GM23338 (cell line): ENCODE measurements at regions not wholly inside any gene's neighbourhood (a gene's known extent, or its start where the extent isn't known, plus 50 kb on each side); places are given as distances from the start of the nearest gene placed in this dataset.

Experiments used
- ATAC-seq: fragments of 200-7000 bp; cut with Tn5 transposase; 3 replicates; pipeline ENCODE4 v1.9.1; 2020
- DNase-seq: peaks from one replicate; pipeline ENCODE4 v3.0.0-alpha.2; 2015; ENCODE audit warnings: low spot score
- H2AFZ ChIP-seq: fragments of 200-600 bp; sonication (generic); 2 replicates; pipeline ENCODE4 v1.8.0; 2016; ENCODE audit warnings: antibody characterized with exemption, mild to moderate bottlenecking, moderate library complexity
- H3F3A ChIP-seq: fragments of 200-600 bp; sonication (generic); replicated peaks from 2 replicates; pipeline ENCODE4 v1.8.0; 2017; ENCODE audit warnings: antibody characterized with exemption, mixed run types, low read depth
- H3K27ac ChIP-seq: fragments of 200-600 bp; sonication (generic); 2 replicates; pipeline ENCODE4 v1.6.1; 2016; ENCODE audit warnings: low read depth
- H3K27me3 ChIP-seq: fragments of 200-600 bp; sonication (generic); 2 replicates; pipeline ENCODE4 v1.8.0; 2016; ENCODE audit warnings: mild to moderate bottlenecking, mixed run types, moderate library complexity; ENCODE audit not compliant: insufficient read depth
- H3K36me3 ChIP-seq: fragments of 200-600 bp; sonication (generic); 2 replicates; pipeline ENCODE4 v1.8.0; 2016; ENCODE audit warnings: mild to moderate bottlenecking; ENCODE audit not compliant: insufficient read depth
- H3K4me1 ChIP-seq: fragments of 200-600 bp; sonication (generic); 2 replicates; pipeline ENCODE4 v1.8.0; 2016; ENCODE audit warnings: mild to moderate bottlenecking, moderate library complexity; ENCODE audit not compliant: insufficient read depth
- H3K4me2 ChIP-seq: fragments of 200-600 bp; sonication (generic); 2 replicates; pipeline ENCODE4 v1.7.1; 2017; ENCODE audit warnings: mixed run types
- H3K4me3 ChIP-seq: fragments of 200-600 bp; sonication (generic); 2 replicates; pipeline ENCODE4 v1.6.1; 2016; ENCODE audit warnings: mixed run types
- H3K79me2 ChIP-seq: fragments of 200-600 bp; sonication (generic); replicated peaks from 2 replicates; pipeline ENCODE4 v1.8.0; 2017; ENCODE audit warnings: mild to moderate bottlenecking; ENCODE audit not compliant: insufficient read depth
- H3K9me2 ChIP-seq: fragments of 200-600 bp; sonication (generic); 2 replicates; pipeline ENCODE4 v1.8.0; 2017; ENCODE audit not compliant: insufficient read depth
- H4K20me1 ChIP-seq: fragments of 200-600 bp; sonication (generic); replicated peaks from 2 replicates; pipeline ENCODE4 v1.8.0; 2017; ENCODE audit warnings: mild to moderate bottlenecking; ENCODE audit not compliant: insufficient read depth
- H3K27ac Mint-ChIP-seq: 2 replicates; pipeline ENCODE4 v1.8.0; 2020; ENCODE audit warnings: inconsistent platforms, mild to moderate bottlenecking, moderate library complexity, mixed read lengths
- H3K27me3 Mint-ChIP-seq: 3 replicates; pipeline ENCODE4 v1.8.0; 2022; ENCODE audit warnings: low read depth, mild to moderate bottlenecking, moderate library complexity, mixed read lengths, inconsistent platforms; ENCODE audit not compliant: insufficient read depth, poor library complexity
- H3K36me3 Mint-ChIP-seq: 3 replicates; pipeline ENCODE4 v1.8.0; 2021; ENCODE audit warnings: low read depth, mild to moderate bottlenecking, inconsistent platforms, moderate library complexity, mixed read lengths
- H3K4me1 Mint-ChIP-seq: 3 replicates; pipeline ENCODE4 v1.8.0; 2020; ENCODE audit warnings: mild to moderate bottlenecking, inconsistent platforms, mixed read lengths
- H3K4me3 Mint-ChIP-seq: 3 replicates; pipeline ENCODE4 v1.8.0; 2021; ENCODE audit warnings: moderate library complexity, mild to moderate bottlenecking, inconsistent platforms, mixed read lengths
- H3K9me3 Mint-ChIP-seq: 3 replicates; pipeline ENCODE4 v1.8.0; 2020; ENCODE audit warnings: moderate library complexity, mild to moderate bottlenecking, inconsistent platforms, mixed read lengths
- CREB1 ChIP-seq: fragments of 250-450 bp; sonication (Bioruptor Pico); IDR thresholded peaks from 2 replicates; pipeline ENCODE4 v1.5.0; 2020; ENCODE audit warnings: low read depth, mild to moderate bottlenecking, moderate library complexity
- CTCF ChIP-seq, 2 experiments: fragments of 200-600 bp in 1 of 2; sonication (generic) in 1 of 2; conservative IDR thresholded peaks; 2 replicates each; pipeline versions ENCODE4 v1.5.1 to v1.6.1; 2016 to 2017; ENCODE audit warnings: antibody characterized with exemption in 2 of 2, low read depth in 2 of 2, mild to moderate bottlenecking in 2 of 2, moderate library complexity in 1 of 2
- EZH2 ChIP-seq: fragments of 200-600 bp; sonication (generic); IDR thresholded peaks from one replicate; pipeline ENCODE4 v1.8.0; 2017; ENCODE audit warnings: antibody characterized with exemption, mild to moderate bottlenecking, low read depth; ENCODE audit not compliant: unreplicated experiment
- EZH2phosphoT487 ChIP-seq: fragments of 200-600 bp; sonication (generic); IDR thresholded peaks from one replicate; pipeline ENCODE4 v1.8.1; 2018; ENCODE audit warnings: antibody characterized with exemption; ENCODE audit not compliant: unreplicated experiment
- JUNB ChIP-seq: IDR thresholded peaks from one replicate; pipeline ENCODE4 v1.6.1; 2016; ENCODE audit warnings: antibody characterized with exemption; ENCODE audit not compliant: unreplicated experiment
- NANOG ChIP-seq: IDR thresholded peaks from 2 replicates; pipeline ENCODE4 v1.6.1; 2016; ENCODE audit warnings: antibody characterized with exemption, borderline replicate concordance
- POLR2AphosphoS5 ChIP-seq: IDR thresholded peaks from 2 replicates; pipeline ENCODE4 v1.6.1; 2016; ENCODE audit warnings: antibody characterized with exemption, low read depth
- REST ChIP-seq: IDR thresholded peaks from one replicate; pipeline ENCODE4 v1.6.1; 2018; ENCODE audit warnings: antibody characterized with exemption; ENCODE audit not compliant: unreplicated experiment
- STAT1 ChIP-seq: IDR thresholded peaks from one replicate; pipeline ENCODE4 v1.6.1; 2016; ENCODE audit warnings: antibody characterized with exemption; ENCODE audit not compliant: unreplicated experiment
- ZNF114 ChIP-seq: fragments of 250-450 bp; sonication (Bioruptor Pico); IDR thresholded peaks from 2 replicates; pipeline ENCODE4 v1.5.0; 2020; ENCODE audit warnings: mild to moderate bottlenecking, moderate library complexity
- ZNF331 ChIP-seq: fragments of 250-450 bp; sonication (Bioruptor Pico); IDR thresholded peaks from 2 replicates; pipeline ENCODE4 v1.5.0; 2020; ENCODE audit warnings: low read depth, mild to moderate bottlenecking, moderate library complexity
- TF ChIP-seq, protein P1 (sequence below): fragments of 250-450 bp; sonication (Bioruptor Pico); IDR thresholded peaks from 2 replicates; pipeline ENCODE4 v1.5.0; 2020; ENCODE audit warnings: mild to moderate bottlenecking, moderate library complexity
- TF ChIP-seq, protein P2 (sequence below): IDR thresholded peaks from 2 replicates; pipeline ENCODE4 v1.6.1; 2016; ENCODE audit warnings: antibody characterized with exemption

- Mint-ChIP-seq H3K36me3 (peaks cover 10% of the 10 kb centered on the region), H3K27ac (no peak overlapping the region), H3K4me1 (no peaks in the 10 kb centered on the region), H3K27me3 (peaks cover 1% of the 10 kb centered on the region), H3K9me3 (peaks cover 11% of the 10 kb centered on the region), H3K4me3 (no peak overlapping the region)
- Histone ChIP-seq H3K9me2 (peaks cover 26% of the 10 kb centered on the region), H3F3A (no peaks in the 10 kb centered on the region), H3K36me3 (no peaks in the 10 kb centered on the region), H3K4me2 (no peak overlapping the region), H3K27me3 (no peaks in the 10 kb centered on the region), H3K4me3 (no peak overlapping the region), H2AFZ (no peak overlapping the region), H3K4me1 (peaks cover 16% of the 10 kb centered on the region), H3K27ac (no peak overlapping the region), H4K20me1 (no peaks in the 10 kb centered on the region), H3K79me2 (peaks cover 8% of the 10 kb centered on the region)
- DNase-seq, result no peak
- ATAC-seq, result no peak
- no peak for TF ChIP-seq CTCF (conservative IDR thresholded peaks at IDR 0.05; ENCODE audit: low read depth in 2 of 2)
- TF ChIP-seq EZH2phosphoT487, result no peak
- TF ChIP-seq, protein P1, sequence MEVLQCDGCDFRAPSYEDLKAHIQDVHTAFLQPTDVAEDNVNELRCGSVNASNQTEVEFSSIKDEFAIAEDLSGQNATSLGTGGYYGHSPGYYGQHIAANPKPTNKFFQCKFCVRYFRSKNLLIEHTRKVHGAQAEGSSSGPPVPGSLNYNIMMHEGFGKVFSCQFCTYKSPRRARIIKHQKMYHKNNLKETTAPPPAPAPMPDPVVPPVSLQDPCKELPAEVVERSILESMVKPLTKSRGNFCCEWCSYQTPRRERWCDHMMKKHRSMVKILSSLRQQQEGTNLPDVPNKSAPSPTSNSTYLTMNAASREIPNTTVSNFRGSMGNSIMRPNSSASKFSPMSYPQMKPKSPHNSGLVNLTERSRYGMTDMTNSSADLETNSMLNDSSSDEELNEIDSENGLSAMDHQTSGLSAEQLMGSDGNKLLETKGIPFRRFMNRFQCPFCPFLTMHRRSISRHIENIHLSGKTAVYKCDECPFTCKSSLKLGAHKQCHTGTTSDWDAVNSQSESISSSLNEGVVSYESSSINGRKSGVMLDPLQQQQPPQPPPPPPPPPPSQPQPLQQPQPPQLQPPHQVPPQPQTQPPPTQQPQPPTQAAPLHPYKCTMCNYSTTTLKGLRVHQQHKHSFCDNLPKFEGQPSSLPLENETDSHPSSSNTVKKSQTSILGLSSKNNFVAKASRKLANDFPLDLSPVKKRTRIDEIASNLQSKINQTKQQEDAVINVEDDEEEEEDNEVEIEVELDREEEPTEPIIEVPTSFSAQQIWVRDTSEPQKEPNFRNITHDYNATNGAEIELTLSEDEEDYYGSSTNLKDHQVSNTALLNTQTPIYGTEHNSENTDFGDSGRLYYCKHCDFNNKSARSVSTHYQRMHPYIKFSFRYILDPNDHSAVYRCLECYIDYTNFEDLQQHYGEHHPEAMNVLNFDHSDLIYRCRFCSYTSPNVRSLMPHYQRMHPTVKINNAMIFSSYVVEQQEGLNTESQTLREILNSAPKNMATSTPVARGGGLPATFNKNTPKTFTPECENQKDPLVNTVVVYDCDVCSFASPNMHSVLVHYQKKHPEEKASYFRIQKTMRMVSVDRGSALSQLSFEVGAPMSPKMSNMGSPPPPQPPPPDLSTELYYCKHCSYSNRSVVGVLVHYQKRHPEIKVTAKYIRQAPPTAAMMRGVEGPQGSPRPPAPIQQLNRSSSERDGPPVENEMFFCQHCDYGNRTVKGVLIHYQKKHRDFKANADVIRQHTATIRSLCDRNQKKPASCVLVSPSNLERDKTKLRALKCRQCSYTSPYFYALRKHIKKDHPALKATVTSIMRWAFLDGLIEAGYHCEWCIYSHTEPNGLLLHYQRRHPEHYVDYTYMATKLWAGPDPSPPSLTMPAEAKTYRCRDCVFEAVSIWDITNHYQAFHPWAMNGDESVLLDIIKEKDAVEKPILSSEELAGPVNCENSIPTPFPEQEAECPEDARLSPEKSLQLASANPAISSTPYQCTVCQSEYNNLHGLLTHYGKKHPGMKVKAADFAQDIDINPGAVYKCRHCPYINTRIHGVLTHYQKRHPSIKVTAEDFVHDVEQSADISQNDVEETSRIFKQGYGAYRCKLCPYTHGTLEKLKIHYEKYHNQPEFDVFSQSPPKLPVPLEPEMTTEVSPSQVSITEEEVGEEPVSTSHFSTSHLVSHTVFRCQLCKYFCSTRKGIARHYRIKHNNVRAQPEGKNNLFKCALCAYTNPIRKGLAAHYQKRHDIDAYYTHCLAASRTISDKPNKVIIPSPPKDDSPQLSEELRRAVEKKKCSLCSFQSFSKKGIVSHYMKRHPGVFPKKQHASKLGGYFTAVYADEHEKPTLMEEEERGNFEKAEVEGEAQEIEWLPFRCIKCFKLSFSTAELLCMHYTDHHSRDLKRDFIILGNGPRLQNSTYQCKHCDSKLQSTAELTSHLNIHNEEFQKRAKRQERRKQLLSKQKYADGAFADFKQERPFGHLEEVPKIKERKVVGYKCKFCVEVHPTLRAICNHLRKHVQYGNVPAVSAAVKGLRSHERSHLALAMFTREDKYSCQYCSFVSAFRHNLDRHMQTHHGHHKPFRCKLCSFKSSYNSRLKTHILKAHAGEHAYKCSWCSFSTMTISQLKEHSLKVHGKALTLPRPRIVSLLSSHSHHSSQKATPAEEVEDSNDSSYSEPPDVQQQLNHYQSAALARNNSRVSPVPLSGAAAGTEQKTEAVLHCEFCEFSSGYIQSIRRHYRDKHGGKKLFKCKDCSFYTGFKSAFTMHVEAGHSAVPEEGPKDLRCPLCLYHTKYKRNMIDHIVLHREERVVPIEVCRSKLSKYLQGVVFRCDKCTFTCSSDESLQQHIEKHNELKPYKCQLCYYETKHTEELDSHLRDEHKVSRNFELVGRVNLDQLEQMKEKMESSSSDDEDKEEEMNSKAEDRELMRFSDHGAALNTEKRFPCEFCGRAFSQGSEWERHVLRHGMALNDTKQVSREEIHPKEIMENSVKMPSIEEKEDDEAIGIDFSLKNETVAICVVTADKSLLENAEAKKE, result no peak
- TF ChIP-seq, protein P2, sequence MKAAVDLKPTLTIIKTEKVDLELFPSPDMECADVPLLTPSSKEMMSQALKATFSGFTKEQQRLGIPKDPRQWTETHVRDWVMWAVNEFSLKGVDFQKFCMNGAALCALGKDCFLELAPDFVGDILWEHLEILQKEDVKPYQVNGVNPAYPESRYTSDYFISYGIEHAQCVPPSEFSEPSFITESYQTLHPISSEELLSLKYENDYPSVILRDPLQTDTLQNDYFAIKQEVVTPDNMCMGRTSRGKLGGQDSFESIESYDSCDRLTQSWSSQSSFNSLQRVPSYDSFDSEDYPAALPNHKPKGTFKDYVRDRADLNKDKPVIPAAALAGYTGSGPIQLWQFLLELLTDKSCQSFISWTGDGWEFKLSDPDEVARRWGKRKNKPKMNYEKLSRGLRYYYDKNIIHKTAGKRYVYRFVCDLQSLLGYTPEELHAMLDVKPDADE, result no peak
- no peak for TF ChIP-seq EZH2
- TF ChIP-seq CREB1 (CRISPR knock-in tag), result no peak
- TF ChIP-seq JUNB, result no peak
- no peak for TF ChIP-seq STAT1
- no peak for TF ChIP-seq POLR2AphosphoS5
- no peak for TF ChIP-seq ZNF114 (CRISPR knock-in tag)
- no peak for TF ChIP-seq REST
- no peak for TF ChIP-seq ZNF331
- TF ChIP-seq NANOG, result no peak
Observed at GRCh38 chr6:141968632-141969031, 164.1 kb upstream of the GJE1 start.
